HCT116 (cell line): ENCODE measurements at regions not wholly inside any gene's neighbourhood (a gene's known extent, or its start where the extent isn't known, plus 50 kb on each side); places are given as distances from the start of the nearest gene placed in this dataset.

ENCODE experiments used
- ATAC-seq: fragments of 200-7000 bp; cut with Tn5 transposase; 2 replicates; pipeline ENCODE4 v1.9.1; 2020; ENCODE audit warnings: mild to moderate bottlenecking, moderate library complexity
- BruUV-seq: library from RNA; stranded (reverse); fragments of 400-500 nt; replicated peaks from 2 replicates; lab custom pipeline; 2021; lab: Mats Ljungman, UMichigan
- CTCF ChIA-PET: fragments of 300-600 bp; sonication (Branson Sonifier 250); formaldehyde crosslinking; loops from one replicate; lab custom pipeline; 2021; ENCODE audit warnings: antibody characterized with exemption; lab: Charles Lee
- POLR2A ChIA-PET: fragments of 300-600, 350-600 bp; sonication (Branson Sonifier 250); formaldehyde crosslinking; loops from one replicate; lab custom pipeline; 2021; ENCODE audit warnings: antibody characterized with exemption; lab: Charles Lee
- RAD21 ChIA-PET, 2 experiments: fragments of 300-600 bp; sonication (Branson Sonifier 250); formaldehyde crosslinking; loops; one replicate each; lab custom pipeline; 2023; ENCODE audit warnings: low total read pairs in 2 of 2; ENCODE audit not compliant: uncharacterized antibody in 2 of 2, unreplicated experiment in 2 of 2, low non-redundant PET in 1 of 2; lab: Charles Lee
- DNase-seq: peaks from one replicate; pipeline ENCODE4 v3.0.0-alpha.2; 2010; ENCODE audit warnings: low read depth, low spot score
- H2AFZ ChIP-seq: fragments of 200-600 bp; shearing (Covaris generic), sonication (generic); 2 replicates; pipeline ENCODE4 v1.6.1; 2017; ENCODE audit warnings: low read depth, mixed run types, mixed read lengths, antibody characterized with exemption, low read length; ENCODE audit not compliant: poor library complexity, severe bottlenecking
- H3K27ac ChIP-seq: 2 replicates; pipeline ENCODE4 v1.5.1; 2012; ENCODE audit warnings: low read depth, low read length
- H3K27me3 ChIP-seq: fragments of 200-600 bp; sonication (generic); 2 replicates; pipeline ENCODE4 v1.6.1; 2016; ENCODE audit warnings: mixed run types, low read length, mixed read lengths; ENCODE audit not compliant: insufficient read depth
- H3K36me3 ChIP-seq, 2 experiments: fragments of 200-500 bp in 1 of 2; fragments of 200-600 bp in 1 of 2; sonication (Bioruptor generic) in 1 of 2; sonication (generic) in 1 of 2; 2 replicates each; pipeline versions ENCODE4 v1.5.1 to v1.6.1; 2014 to 2016; ENCODE audit warnings: low read length in 2 of 2, inconsistent platforms in 1 of 2, mixed read lengths in 1 of 2, mixed run types in 1 of 2; ENCODE audit not compliant: insufficient read depth in 2 of 2, control insufficient read depth in 1 of 2
- H3K4me1 ChIP-seq, 2 experiments: fragments of 200-600 bp in 1 of 2; sonication (generic) in 1 of 2; 2 replicates each; pipeline versions ENCODE4 v1.5.1 to v1.6.1; 2012 to 2017; ENCODE audit warnings: low read length in 2 of 2, inconsistent platforms in 1 of 2, mild to moderate bottlenecking in 1 of 2, mixed read lengths in 1 of 2, mixed run types in 1 of 2, moderate library complexity in 1 of 2; ENCODE audit not compliant: insufficient read depth in 2 of 2, control insufficient read depth in 1 of 2
- H3K4me2 ChIP-seq: fragments of 200-600 bp; sonication (generic); 2 replicates; pipeline ENCODE4 v1.6.1; 2017; ENCODE audit warnings: mixed run types, low read length, mixed read lengths
- H3K4me3 ChIP-seq, 2 experiments: fragments of 200-600 bp in 1 of 2; sonication (generic) in 1 of 2; replicated peaks in 1 of 2; 2 replicates each; pipeline ENCODE4 v1.5.1; 2011 to 2016; ENCODE audit warnings: low read length in 2 of 2, control low read depth in 1 of 2, low read depth in 1 of 2, mild to moderate bottlenecking in 1 of 2, mixed read lengths in 1 of 2, mixed run types in 1 of 2
- H3K79me2 ChIP-seq: fragments of 200-600 bp; sonication (generic); 2 replicates; pipeline ENCODE4 v1.6.1; 2017; ENCODE audit warnings: mild to moderate bottlenecking, mixed run types, low read length, moderate library complexity, mixed read lengths; ENCODE audit not compliant: insufficient read depth
- H3K9ac ChIP-seq: fragments of 200-600 bp; sonication (generic); 2 replicates; pipeline ENCODE4 v1.6.1; 2016; ENCODE audit warnings: low read length, mixed read lengths
- H3K9me2 ChIP-seq: fragments of 200-600 bp; sonication (generic), shearing (Covaris generic); 2 replicates; pipeline ENCODE4 v1.6.1; 2017; ENCODE audit warnings: mixed run types, mild to moderate bottlenecking, moderate library complexity; ENCODE audit not compliant: insufficient read depth
- H3K9me3 ChIP-seq, 2 experiments: fragments of 200-500 bp in 1 of 2; fragments of 200-600 bp in 1 of 2; sonication (Bioruptor generic) in 1 of 2; sonication (generic) in 1 of 2; 2 replicates each; pipeline ENCODE4 v1.6.1; 2014 to 2017; ENCODE audit warnings: low read length in 2 of 2, mixed read lengths in 2 of 2, inconsistent platforms in 1 of 2, low read depth in 1 of 2, mild to moderate bottlenecking in 1 of 2, mixed run types in 1 of 2, moderate library complexity in 1 of 2; ENCODE audit not compliant: control insufficient read depth in 1 of 2, insufficient read depth in 1 of 2
- H4K20me1 ChIP-seq: fragments of 200-600 bp; sonication (generic), shearing (Covaris generic); 2 replicates; pipeline ENCODE4 v1.6.1; 2017; ENCODE audit warnings: mixed run types, mild to moderate bottlenecking, moderate library complexity; ENCODE audit not compliant: insufficient read depth
- CBX3 ChIP-seq: IDR thresholded peaks from 2 replicates; pipeline ENCODE4 v1.6.1; 2012; ENCODE audit warnings: low read depth
- CEBPB ChIP-seq: IDR thresholded peaks from 2 replicates; pipeline ENCODE4 v1.6.1; 2012; ENCODE audit warnings: low read depth
- EZH2 ChIP-seq: fragments of 200-600 bp; sonication (generic); IDR thresholded peaks from 2 replicates; pipeline ENCODE4 v1.6.1; 2017; ENCODE audit warnings: antibody characterized with exemption, mixed run types
- EZH2phosphoT487 ChIP-seq: fragments of 200-600 bp; IDR thresholded peaks from 2 replicates; pipeline ENCODE4 v1.6.1; 2018; ENCODE audit warnings: antibody characterized with exemption, borderline replicate concordance
- FOSL1 ChIP-seq: IDR thresholded peaks from 2 replicates; pipeline ENCODE4 v1.6.1; 2012; ENCODE audit warnings: low read depth
- JUND ChIP-seq: IDR thresholded peaks from 2 replicates; pipeline ENCODE4 v1.6.1; 2012
- POLR2A ChIP-seq: IDR thresholded peaks from 2 replicates; pipeline ENCODE4 v1.7.0; 2011; ENCODE audit warnings: borderline replicate concordance; ENCODE audit not compliant: insufficient read depth, insufficient read length; ENCODE audit errors: extremely low read depth
- POLR2AphosphoS5 ChIP-seq: IDR thresholded peaks from 2 replicates; pipeline ENCODE4 v1.6.1; 2011; ENCODE audit warnings: mild to moderate bottlenecking, low read depth, low read length, moderate library complexity
- SIN3A ChIP-seq: IDR thresholded peaks from 2 replicates; pipeline ENCODE4 v1.6.1; 2012; ENCODE audit warnings: low read depth
- TCF7L2 ChIP-seq: IDR thresholded peaks from 2 replicates; pipeline ENCODE4 v1.7.0; 2011; ENCODE audit warnings: borderline replicate concordance, inconsistent platforms; ENCODE audit not compliant: insufficient read depth, insufficient read length; ENCODE audit errors: extremely low read depth
- YY1 ChIP-seq: IDR thresholded peaks from 2 replicates; pipeline ENCODE4 v1.6.1; 2011; ENCODE audit warnings: low read length, low read depth, moderate library complexity, mild to moderate bottlenecking; ENCODE audit not compliant: insufficient replicate concordance; ENCODE audit errors: extremely low read depth
- ZFX ChIP-seq: fragments of 450-650 bp; IDR thresholded peaks from 2 replicates; pipeline ENCODE4 v1.6.1; 2017
- ZNF274 ChIP-seq: fragments of 200-500 bp; sonication (Bioruptor generic); IDR thresholded peaks from 2 replicates; pipeline ENCODE4 v1.6.1; 2014; ENCODE audit warnings: mild to moderate bottlenecking, low read depth, low read length, inconsistent platforms
- intact Hi-C: fragments of 100-400 bp; cut with micrococcal nuclease; formaldehyde crosslinking; loops from 2 replicates; pipeline ENCODE4 v1.10.0; 2022
- TF ChIP-seq, protein P1 (sequence below): IDR thresholded peaks from 2 replicates; pipeline ENCODE4 v1.6.1; 2012; ENCODE audit warnings: low read depth
- TF ChIP-seq, protein P2 (sequence below), 3 experiments: fragments of 200-600 bp in 1 of 3; sonication (generic) in 1 of 3; IDR thresholded peaks in 2 of 3; conservative IDR thresholded peaks in 1 of 3; 2 replicates each; pipeline ENCODE4 v1.5.1; 2012 to 2017; ENCODE audit warnings: low read depth in 2 of 3, low read length in 2 of 3, antibody characterized with exemption in 1 of 3, borderline replicate concordance in 1 of 3, control low read depth in 1 of 3, mild to moderate bottlenecking in 1 of 3, mixed read lengths in 1 of 3, mixed run types in 1 of 3, moderate library complexity in 1 of 3; ENCODE audit not compliant: insufficient read depth in 1 of 3
- TF ChIP-seq, protein P3 (sequence below): IDR thresholded peaks from 2 replicates; pipeline ENCODE4 v1.6.1; 2012
- TF ChIP-seq, protein P4 (sequence below): IDR thresholded peaks from 2 replicates; pipeline ENCODE4 v1.6.1; 2011; ENCODE audit warnings: mild to moderate bottlenecking, low read length, moderate library complexity; ENCODE audit not compliant: insufficient replicate concordance; ENCODE audit errors: extremely low read depth

DNA sequence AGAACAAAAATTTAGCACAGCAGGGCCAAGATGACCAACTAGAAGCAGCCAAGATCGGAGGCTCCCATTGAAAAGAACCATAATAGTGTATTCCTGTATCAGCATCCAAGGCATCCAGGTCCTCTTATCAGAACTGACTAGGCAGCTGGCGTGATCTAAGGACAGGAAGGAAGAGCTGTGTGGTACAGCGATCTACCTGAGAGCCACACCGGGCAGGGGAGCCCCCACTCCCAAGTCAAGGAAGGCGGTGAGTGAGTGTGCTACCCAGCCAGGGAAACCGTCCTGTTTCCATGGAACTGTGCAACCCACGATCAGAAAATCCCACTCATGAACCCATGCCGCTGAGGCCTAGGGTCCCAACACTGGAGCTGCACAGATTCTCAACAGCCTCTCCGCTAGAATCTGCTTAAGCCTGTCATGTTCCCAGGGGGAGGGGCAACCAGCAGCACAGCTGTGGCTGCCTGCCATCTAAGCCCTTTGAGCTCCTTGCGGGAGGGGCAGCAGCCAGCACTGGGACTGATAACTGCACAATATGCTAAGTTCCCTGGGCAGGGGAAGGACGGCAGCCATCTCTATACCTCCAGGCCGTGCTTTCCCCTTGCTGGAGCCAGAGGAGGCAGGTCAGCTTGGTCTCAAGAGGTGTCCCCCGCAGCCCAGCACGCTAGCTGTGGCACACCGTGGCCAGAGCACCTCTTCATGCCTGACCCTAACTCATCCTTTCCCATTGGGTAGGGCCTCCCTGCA is 213.0 kb upstream of the SMIM30 start:
- H3K36me3 ChIP-seq: no peaks in the 10 kb centered on the region
- no peak overlapping the region for H3K9ac ChIP-seq
- TF ChIP-seq ZNF274: no peak
- TF ChIP-seq YY1: no peak
- TF ChIP-seq FOSL1: no peak
- TF ChIP-seq CEBPB: no peak
- no peak for TF ChIP-seq JUND
- TF ChIP-seq EZH2: no peak
- TF ChIP-seq, protein P1, sequence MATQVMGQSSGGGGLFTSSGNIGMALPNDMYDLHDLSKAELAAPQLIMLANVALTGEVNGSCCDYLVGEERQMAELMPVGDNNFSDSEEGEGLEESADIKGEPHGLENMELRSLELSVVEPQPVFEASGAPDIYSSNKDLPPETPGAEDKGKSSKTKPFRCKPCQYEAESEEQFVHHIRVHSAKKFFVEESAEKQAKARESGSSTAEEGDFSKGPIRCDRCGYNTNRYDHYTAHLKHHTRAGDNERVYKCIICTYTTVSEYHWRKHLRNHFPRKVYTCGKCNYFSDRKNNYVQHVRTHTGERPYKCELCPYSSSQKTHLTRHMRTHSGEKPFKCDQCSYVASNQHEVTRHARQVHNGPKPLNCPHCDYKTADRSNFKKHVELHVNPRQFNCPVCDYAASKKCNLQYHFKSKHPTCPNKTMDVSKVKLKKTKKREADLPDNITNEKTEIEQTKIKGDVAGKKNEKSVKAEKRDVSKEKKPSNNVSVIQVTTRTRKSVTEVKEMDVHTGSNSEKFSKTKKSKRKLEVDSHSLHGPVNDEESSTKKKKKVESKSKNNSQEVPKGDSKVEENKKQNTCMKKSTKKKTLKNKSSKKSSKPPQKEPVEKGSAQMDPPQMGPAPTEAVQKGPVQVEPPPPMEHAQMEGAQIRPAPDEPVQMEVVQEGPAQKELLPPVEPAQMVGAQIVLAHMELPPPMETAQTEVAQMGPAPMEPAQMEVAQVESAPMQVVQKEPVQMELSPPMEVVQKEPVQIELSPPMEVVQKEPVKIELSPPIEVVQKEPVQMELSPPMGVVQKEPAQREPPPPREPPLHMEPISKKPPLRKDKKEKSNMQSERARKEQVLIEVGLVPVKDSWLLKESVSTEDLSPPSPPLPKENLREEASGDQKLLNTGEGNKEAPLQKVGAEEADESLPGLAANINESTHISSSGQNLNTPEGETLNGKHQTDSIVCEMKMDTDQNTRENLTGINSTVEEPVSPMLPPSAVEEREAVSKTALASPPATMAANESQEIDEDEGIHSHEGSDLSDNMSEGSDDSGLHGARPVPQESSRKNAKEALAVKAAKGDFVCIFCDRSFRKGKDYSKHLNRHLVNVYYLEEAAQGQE: no peak
- TF ChIP-seq, protein P2, sequence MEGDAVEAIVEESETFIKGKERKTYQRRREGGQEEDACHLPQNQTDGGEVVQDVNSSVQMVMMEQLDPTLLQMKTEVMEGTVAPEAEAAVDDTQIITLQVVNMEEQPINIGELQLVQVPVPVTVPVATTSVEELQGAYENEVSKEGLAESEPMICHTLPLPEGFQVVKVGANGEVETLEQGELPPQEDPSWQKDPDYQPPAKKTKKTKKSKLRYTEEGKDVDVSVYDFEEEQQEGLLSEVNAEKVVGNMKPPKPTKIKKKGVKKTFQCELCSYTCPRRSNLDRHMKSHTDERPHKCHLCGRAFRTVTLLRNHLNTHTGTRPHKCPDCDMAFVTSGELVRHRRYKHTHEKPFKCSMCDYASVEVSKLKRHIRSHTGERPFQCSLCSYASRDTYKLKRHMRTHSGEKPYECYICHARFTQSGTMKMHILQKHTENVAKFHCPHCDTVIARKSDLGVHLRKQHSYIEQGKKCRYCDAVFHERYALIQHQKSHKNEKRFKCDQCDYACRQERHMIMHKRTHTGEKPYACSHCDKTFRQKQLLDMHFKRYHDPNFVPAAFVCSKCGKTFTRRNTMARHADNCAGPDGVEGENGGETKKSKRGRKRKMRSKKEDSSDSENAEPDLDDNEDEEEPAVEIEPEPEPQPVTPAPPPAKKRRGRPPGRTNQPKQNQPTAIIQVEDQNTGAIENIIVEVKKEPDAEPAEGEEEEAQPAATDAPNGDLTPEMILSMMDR (IDR thresholded peaks at IDR 0.05 in 2 of 3, conservative IDR thresholded peaks at IDR 0.05 in 1 of 3; ENCODE audit: borderline replicate concordance in 1 of 3, insufficient read depth in 1 of 3, low read depth in 2 of 3, low read length in 2 of 3): no peak
- no peak for TF ChIP-seq TCF7L2
- TF ChIP-seq, protein P3, sequence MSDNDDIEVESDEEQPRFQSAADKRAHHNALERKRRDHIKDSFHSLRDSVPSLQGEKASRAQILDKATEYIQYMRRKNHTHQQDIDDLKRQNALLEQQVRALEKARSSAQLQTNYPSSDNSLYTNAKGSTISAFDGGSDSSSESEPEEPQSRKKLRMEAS: no peak
- TF ChIP-seq, protein P4, sequence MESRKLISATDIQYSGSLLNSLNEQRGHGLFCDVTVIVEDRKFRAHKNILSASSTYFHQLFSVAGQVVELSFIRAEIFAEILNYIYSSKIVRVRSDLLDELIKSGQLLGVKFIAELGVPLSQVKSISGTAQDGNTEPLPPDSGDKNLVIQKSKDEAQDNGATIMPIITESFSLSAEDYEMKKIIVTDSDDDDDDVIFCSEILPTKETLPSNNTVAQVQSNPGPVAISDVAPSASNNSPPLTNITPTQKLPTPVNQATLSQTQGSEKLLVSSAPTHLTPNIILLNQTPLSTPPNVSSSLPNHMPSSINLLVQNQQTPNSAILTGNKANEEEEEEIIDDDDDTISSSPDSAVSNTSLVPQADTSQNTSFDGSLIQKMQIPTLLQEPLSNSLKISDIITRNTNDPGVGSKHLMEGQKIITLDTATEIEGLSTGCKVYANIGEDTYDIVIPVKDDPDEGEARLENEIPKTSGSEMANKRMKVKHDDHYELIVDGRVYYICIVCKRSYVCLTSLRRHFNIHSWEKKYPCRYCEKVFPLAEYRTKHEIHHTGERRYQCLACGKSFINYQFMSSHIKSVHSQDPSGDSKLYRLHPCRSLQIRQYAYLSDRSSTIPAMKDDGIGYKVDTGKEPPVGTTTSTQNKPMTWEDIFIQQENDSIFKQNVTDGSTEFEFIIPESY: no peak
- no peak for TF ChIP-seq CBX3
- no peak for TF ChIP-seq EZH2phosphoT487
- TF ChIP-seq ZFX: no peak
- TF ChIP-seq POLR2AphosphoS5: no peak
- TF ChIP-seq SIN3A: no peak
- no peak for TF ChIP-seq POLR2A
- no peak overlapping the region for H3K4me2 ChIP-seq
- no TSS peak for BruUV-seq
- no peaks in the 10 kb centered on the region for H3K4me1 ChIP-seq
- no peaks in the 10 kb centered on the region for H3K9me3 ChIP-seq
- no peak overlapping the region for H3K4me3 ChIP-seq
- no peak for ATAC-seq
- H3K79me2 ChIP-seq: no peaks in the 10 kb centered on the region
- no peaks in the 10 kb centered on the region for H3K27me3 ChIP-seq
- no peaks in the 10 kb centered on the region for H4K20me1 ChIP-seq
- DNase-seq: no peak
- POLR2A ChIA-PET: no interaction called here
- RAD21 ChIA-PET: no interaction called here
- intact Hi-C loops: no loop called here
- H2AFZ ChIP-seq: no peak overlapping the region
- 0 out of 2 replicates have a peak, but pooled peaks cover 3% of the 10 kb centered on the region for H3K9me2 ChIP-seq
- H3K27ac ChIP-seq: no peak overlapping the region
- CTCF ChIA-PET: no interaction called here
